Osteoblast (primary cell): ENCODE measurements at regions not wholly inside any gene's neighbourhood (a gene's known extent, or its start where the extent isn't known, plus 50 kb on each side); places are given as distances from the start of the nearest gene placed in this dataset.

Experiments
- DNase-seq: peaks from one replicate; pipeline ENCODE4 v3.0.0; 2011; ENCODE audit warnings: low spot score, mixed read lengths; ENCODE audit not compliant: insufficient read length; ENCODE audit errors: missing footprints
- H2AFZ ChIP-seq: 2 replicates; pipeline ENCODE4 v1.6.0; 2011; ENCODE audit warnings: mild to moderate bottlenecking, low read length
- H3K27ac ChIP-seq: 2 replicates; pipeline ENCODE4 v1.5.1; 2011; ENCODE audit warnings: mild to moderate bottlenecking, low read depth, low read length, moderate library complexity
- H3K27me3 ChIP-seq: 2 replicates; pipeline ENCODE4 v1.6.0; 2012; ENCODE audit warnings: mild to moderate bottlenecking, control low read depth, inconsistent platforms, low read length, moderate library complexity; ENCODE audit not compliant: insufficient read depth
- H3K36me3 ChIP-seq: 2 replicates; pipeline ENCODE4 v1.5.1; 2011; ENCODE audit warnings: mild to moderate bottlenecking, low read length, control low read depth, moderate library complexity; ENCODE audit not compliant: insufficient read depth
- H3K4me1 ChIP-seq: 2 replicates; pipeline ENCODE4 v1.5.1; 2011; ENCODE audit warnings: mild to moderate bottlenecking, low read length, control low read depth, moderate library complexity; ENCODE audit not compliant: insufficient read depth
- H3K4me2 ChIP-seq: 2 replicates; pipeline ENCODE4 v1.6.0; 2011; ENCODE audit warnings: mild to moderate bottlenecking, low read length; ENCODE audit not compliant: insufficient read depth
- H3K4me3 ChIP-seq: fragments of 200-600 bp; sonication (generic); 3 replicates; pipeline ENCODE4 v1.5.1; 2012; ENCODE audit warnings: mild to moderate bottlenecking, low read length, inconsistent platforms; ENCODE audit not compliant: insufficient read depth
- H3K79me2 ChIP-seq: 2 replicates; pipeline ENCODE4 v1.6.0; 2012; ENCODE audit warnings: mild to moderate bottlenecking, low read length, control low read depth, inconsistent platforms; ENCODE audit not compliant: insufficient read depth
- H3K9me3 ChIP-seq: 2 replicates; pipeline ENCODE4 v1.5.1; 2011; ENCODE audit warnings: low read depth, low read length, control low read depth
- H4K20me1 ChIP-seq: 2 replicates; pipeline ENCODE4 v1.6.0; 2012; ENCODE audit warnings: mild to moderate bottlenecking, low read length, control low read depth; ENCODE audit not compliant: insufficient read depth
- CTCF ChIP-seq: IDR thresholded peaks from 2 replicates; pipeline ENCODE4 v1.5.1; 2011; ENCODE audit warnings: mild to moderate bottlenecking, low read depth, low read length, moderate library complexity; ENCODE audit errors: extremely low read depth

- no peak for DNase-seq
- H2AFZ ChIP-seq = no peak overlapping the region
Observed at GRCh38 chr9:29456940-29457339, 1883.7 kb upstream of the C9orf72 start.

GRCh38 chr9:29475471-29475870 lies 1902.2 kb upstream of the C9orf72 start:
- no peak for TF ChIP-seq CTCF
- Histone ChIP-seq H3K4me3 (no peak overlapping the region), H3K79me2 (no peaks in the 10 kb centered on the region), H3K27ac (no peak overlapping the region), H2AFZ (no peak overlapping the region), H3K4me1 (no peaks in the 10 kb centered on the region), H3K9me3 (no peaks in the 10 kb centered on the region), H3K4me2 (no peak overlapping the region), H3K36me3 (no peaks in the 10 kb centered on the region), H3K27me3 (no peaks in the 10 kb centered on the region), H4K20me1 (no peaks in the 10 kb centered on the region)
- DNase-seq = no peak

More at GRCh38 chr9:29456940-29457339, 1883.7 kb upstream of the C9orf72 start:
- no peak overlapping the region for H3K4me3 ChIP-seq
- H3K27ac ChIP-seq = no peak overlapping the region
- no peaks in the 10 kb centered on the region for H3K9me3 ChIP-seq
- H4K20me1 ChIP-seq = no peaks in the 10 kb centered on the region
- no peaks in the 10 kb centered on the region for H3K79me2 ChIP-seq
- H3K4me1 ChIP-seq = no peaks in the 10 kb centered on the region
- H3K27me3 ChIP-seq = no peaks in the 10 kb centered on the region
- TF ChIP-seq CTCF = no peak
- H3K4me2 ChIP-seq = no peak overlapping the region
- H3K36me3 ChIP-seq = no peaks in the 10 kb centered on the region

GRCh38 chr9:29511680-29512079 lies 1938.4 kb upstream of the C9orf72 start:
- H4K20me1 ChIP-seq = no peaks in the 10 kb centered on the region
- H3K4me2 ChIP-seq = no peak overlapping the region
- no peaks in the 10 kb centered on the region for H3K36me3 ChIP-seq
- H3K4me3 ChIP-seq = no peak overlapping the region
- no peak for TF ChIP-seq CTCF
- no peaks in the 10 kb centered on the region for H3K27me3 ChIP-seq
- peak; percentile 43 for DNase-seq
- H3K4me1 ChIP-seq = no peaks in the 10 kb centered on the region
- H2AFZ ChIP-seq = no peak overlapping the region
- H3K27ac ChIP-seq = no peak overlapping the region
- no peaks in the 10 kb centered on the region for H3K9me3 ChIP-seq
- no peaks in the 10 kb centered on the region for H3K79me2 ChIP-seq

DNA sequence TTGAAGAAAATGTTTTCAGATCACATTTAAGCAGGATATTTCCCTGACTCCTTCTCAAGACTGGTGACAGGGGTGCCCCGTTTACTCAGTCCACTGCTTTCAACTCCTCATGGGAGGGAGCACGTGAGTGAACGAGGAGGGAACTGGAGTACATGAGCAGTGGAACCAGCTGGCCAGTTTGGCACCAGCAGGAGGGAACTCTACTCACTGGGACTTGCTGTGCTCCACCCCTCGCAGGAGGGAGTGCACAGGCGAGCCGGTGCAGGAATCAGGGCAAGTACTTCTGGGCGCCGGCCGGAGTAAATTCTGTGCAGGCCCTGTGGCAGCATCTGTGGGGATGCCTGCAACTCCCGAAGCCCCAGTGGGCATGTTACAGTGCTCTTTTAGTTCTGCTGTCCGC lies 1941.1 kb upstream of the C9orf72 start:
- Histone ChIP-seq H3K27me3 (no peaks in the 10 kb centered on the region), H3K4me2 (no peak overlapping the region)
- DNase-seq = no peak

More for the DNA sequence above, 1941.1 kb upstream of the C9orf72 start:
- Histone ChIP-seq H2AFZ (no peak overlapping the region), H3K27ac (no peak overlapping the region), H3K4me3 (no peak overlapping the region), H3K36me3 (no peaks in the 10 kb centered on the region), H4K20me1 (no peaks in the 10 kb centered on the region), H3K79me2 (no peaks in the 10 kb centered on the region), H3K9me3 (peaks cover 2% of the 10 kb centered on the region), H3K4me1 (no peaks in the 10 kb centered on the region)
- TF ChIP-seq CTCF = no peak
